HEK293 (cell line): ENCODE measurements at regions not wholly inside any gene's neighbourhood (a gene's known extent, or its start where the extent isn't known, plus 50 kb on each side); places are given as distances from the start of the nearest gene placed in this dataset.

Source experiments
- CTCF ChIA-PET: fragments of 350-600 bp; formaldehyde crosslinking; extraction: SDS; loops from one replicate; lab custom pipeline; 2021; ENCODE audit warnings: antibody characterized with exemption; lab: Yijun Ruan, JAX
- POLR2A ChIA-PET: fragments of 300-600 bp; formaldehyde crosslinking; extraction: SDS; loops from one replicate; lab custom pipeline; 2020; ENCODE audit warnings: antibody characterized with exemption, inconsistent platforms; lab: Yijun Ruan, JAX
- H3K27ac ChIP-seq: fragments of 200-500 bp; sonication (Bioruptor generic); 2 replicates; pipeline ENCODE4 v1.5.1; 2014; ENCODE audit warnings: low read depth, low read length, control low read depth, inconsistent platforms; ENCODE audit errors: extremely low read depth
- H3K36me3 ChIP-seq, 2 experiments: fragments of 200-500 bp in 1 of 2; sonication (Bioruptor generic) in 1 of 2; 1 replicate in 1 of 2; 2 replicates in 1 of 2; pipeline ENCODE4 v1.5.1; 2014 to 2017; ENCODE audit warnings: inconsistent platforms in 2 of 2, low read length in 2 of 2; ENCODE audit not compliant: control insufficient read depth in 2 of 2, insufficient read depth in 1 of 2
- H3K4me1 ChIP-seq: fragments of 200-500 bp; sonication (Bioruptor generic); 2 replicates; pipeline ENCODE4 v1.5.1; 2014; ENCODE audit warnings: mild to moderate bottlenecking, low read length, inconsistent platforms; ENCODE audit not compliant: control insufficient read depth, insufficient read depth
- H3K4me3 ChIP-seq: 2 replicates; pipeline ENCODE4 v1.5.1; 2011; ENCODE audit warnings: low read depth, mild to moderate bottlenecking, control low read depth, low read length, moderate library complexity
- H3K9me3 ChIP-seq: fragments of 200-500 bp; sonication (Bioruptor generic); 2 replicates; pipeline ENCODE4 v1.5.1; 2014; ENCODE audit warnings: low read depth, low read length, inconsistent platforms; ENCODE audit not compliant: control insufficient read depth, insufficient read depth
- GLI2 ChIP-seq: fragments of 450-650 bp; formaldehyde crosslinking; IDR thresholded peaks from 2 replicates; pipeline ENCODE4; 2017; ENCODE audit warnings: missing biosample characterization, missing genetic modification characterization, low read depth, borderline replicate concordance
- INSM2 ChIP-seq: fragments of 450-650 bp; formaldehyde crosslinking; IDR thresholded peaks from 2 replicates; pipeline ENCODE4 v1.5.1; 2016; ENCODE audit warnings: missing biosample characterization, missing genetic modification characterization
- MEIS1 ChIP-seq: sonication (generic); formaldehyde crosslinking; IDR thresholded peaks from 2 replicates; pipeline ENCODE4 v1.8.1; 2022; ENCODE audit warnings: missing genetic modification reagents, mild to moderate bottlenecking, borderline replicate concordance
- PRDM10 ChIP-seq: fragments of 450-650 bp; formaldehyde crosslinking; IDR thresholded peaks from 2 replicates; pipeline ENCODE4 v1.5.1; 2016; ENCODE audit warnings: missing biosample characterization, missing genetic modification characterization
- PRDM2 ChIP-seq: fragments of 450-650 bp; formaldehyde crosslinking; IDR thresholded peaks from 2 replicates; pipeline ENCODE4 v1.5.1; 2016; ENCODE audit warnings: missing biosample characterization, missing genetic modification characterization, borderline replicate concordance
- RBAK ChIP-seq: fragments of 450-650 bp; formaldehyde crosslinking; IDR thresholded peaks from 2 replicates; pipeline ENCODE4 v1.5.1; 2016; ENCODE audit warnings: missing biosample characterization, missing genetic modification characterization
- REPIN1 ChIP-seq: fragments of 450-650 bp; formaldehyde crosslinking; IDR thresholded peaks from 2 replicates; pipeline ENCODE4 v1.5.1; 2017; ENCODE audit warnings: missing biosample characterization, missing genetic modification characterization, low read depth
- ZBTB6 ChIP-seq: fragments of 450-650 bp; formaldehyde crosslinking; IDR thresholded peaks from 2 replicates; pipeline ENCODE4 v1.5.1; 2017; ENCODE audit warnings: missing biosample characterization, missing genetic modification characterization
- ZNF121 ChIP-seq: fragments of 450-650 bp; formaldehyde crosslinking; IDR thresholded peaks from 2 replicates; pipeline ENCODE4 v1.5.1; 2016; ENCODE audit warnings: missing biosample characterization, missing genetic modification characterization
- ZNF18 ChIP-seq: fragments of 450-650 bp; formaldehyde crosslinking; IDR thresholded peaks from 2 replicates; pipeline ENCODE4 v1.5.1; 2016; ENCODE audit warnings: missing biosample characterization, missing genetic modification characterization
- ZNF239 ChIP-seq: fragments of 450-650 bp; formaldehyde crosslinking; IDR thresholded peaks from 2 replicates; pipeline ENCODE4 v1.5.1; 2016; ENCODE audit warnings: missing biosample characterization, missing genetic modification characterization
- ZNF362 ChIP-seq: fragments of 450-650 bp; formaldehyde crosslinking; IDR thresholded peaks from 2 replicates; pipeline ENCODE4 v1.5.1; 2016; ENCODE audit warnings: missing biosample characterization, missing genetic modification characterization
- ZNF510 ChIP-seq: fragments of 450-650 bp; formaldehyde crosslinking; IDR thresholded peaks from 2 replicates; pipeline ENCODE4 v1.5.1; 2018; ENCODE audit warnings: mild to moderate bottlenecking, missing genetic modification characterization, missing biosample characterization; ENCODE audit not compliant: insufficient replicate concordance
- ZNF561 ChIP-seq: fragments of 450-650 bp; IDR thresholded peaks from 2 replicates; pipeline ENCODE4 v1.5.1; 2018; ENCODE audit warnings: missing biosample characterization, missing genetic modification characterization, borderline replicate concordance
- ZNF571 ChIP-seq: fragments of 450-650 bp; formaldehyde crosslinking; IDR thresholded peaks from 2 replicates; pipeline ENCODE4 v1.5.0; 2017; ENCODE audit warnings: missing biosample characterization, missing genetic modification characterization
- ZNF596 ChIP-seq: fragments of 450-650 bp; IDR thresholded peaks from 2 replicates; pipeline ENCODE4 v1.5.0; 2018; ENCODE audit warnings: missing biosample characterization, mild to moderate bottlenecking, missing genetic modification characterization, moderate library complexity
- ZNF621 ChIP-seq: fragments of 450-650 bp; formaldehyde crosslinking; IDR thresholded peaks from 2 replicates; pipeline ENCODE4 v1.5.1; 2017; ENCODE audit warnings: missing biosample characterization, missing genetic modification characterization
- ZNF654 ChIP-seq: fragments of 450-650 bp; formaldehyde crosslinking; IDR thresholded peaks from 2 replicates; pipeline ENCODE4 v1.5.1; 2016; ENCODE audit warnings: low read depth, missing biosample characterization, missing genetic modification characterization
- ZNF660 ChIP-seq: fragments of 450-650 bp; IDR thresholded peaks from 2 replicates; pipeline ENCODE4 v1.5.1; 2018; ENCODE audit warnings: missing biosample characterization, mild to moderate bottlenecking, missing genetic modification characterization
- ZNF76 ChIP-seq: fragments of 450-650 bp; formaldehyde crosslinking; IDR thresholded peaks from 2 replicates; pipeline ENCODE4; 2016; ENCODE audit warnings: low read depth, missing biosample characterization, missing genetic modification characterization, borderline replicate concordance

- Histone ChIP-seq H3K9me3 (no peaks in the 10 kb centered on the region), H3K36me3 (no peaks in the 10 kb centered on the region), H3K4me3 (no peak overlapping the region), H3K4me1 (no peaks in the 10 kb centered on the region), H3K27ac (no peak overlapping the region)
- POLR2A ChIA-PET: no interaction called here
- TF ChIP-seq ZNF239 (no peak), ZNF571 (no peak), ZNF654 (no peak), GLI2 (no peak), ZNF510 (tag by site-specific recombination) (no peak), ZNF76 (no peak), ZNF362 (tag by site-specific recombination) (no peak), MEIS1 (CRISPR knock-in tag) (no peak), INSM2 (tag by site-specific recombination) (no peak), REPIN1 (tag by site-specific recombination) (no peak), ZNF121 (tag by site-specific recombination) (no peak), ZBTB6 (tag by site-specific recombination) (no peak), RBAK (tag by site-specific recombination) (no peak), ZNF561 (tag by site-specific recombination) (no peak), ZNF596 (no peak), ZNF18 (tag by site-specific recombination) (no peak), PRDM10 (tag by site-specific recombination) (no peak), PRDM2 (tag by site-specific recombination) (no peak), ZNF660 (no peak), ZNF621 (tag by site-specific recombination) (no peak)
- CTCF ChIA-PET: no interaction called here
Observed at GRCh38 chr6:4603856-4604369, 172.3 kb upstream of the CDYL start.
